CD4-positive, alpha-beta T cell (primary cell): ENCODE measurements at regions not wholly inside any gene's neighbourhood (a gene's known extent, or its start where the extent isn't known, plus 50 kb on each side); places are given as distances from the start of the nearest gene placed in this dataset.
A peak's percentile ranks its signal among the peaks of the same experiment; 100 is the strongest.

ENCODE experiments used
- ATAC-seq: fragments of 200-7000 bp; cut with Tn5 transposase; one replicate; pipeline ENCODE4 v1.10.0; 2022; ENCODE audit warnings: mild to moderate bottlenecking; ENCODE audit not compliant: poor library complexity
- CTCF ChIA-PET: fragments of 350-600 bp; sonication (Branson Sonifier 250); formaldehyde crosslinking; loops from one replicate; lab custom pipeline; 2021; ENCODE audit warnings: antibody characterized with exemption, inconsistent platforms; lab: Charles Lee
- POLR2A ChIA-PET: fragments of 350-600 bp; sonication (Branson Sonifier 250); formaldehyde crosslinking; loops from one replicate; lab custom pipeline; 2021; ENCODE audit warnings: antibody characterized with exemption, inconsistent platforms; lab: Charles Lee
- DNase-seq, 14 experiments: peaks; one replicate each; pipeline ENCODE4 v3.0.0-alpha.2; 2013 to 2020; ENCODE audit warnings: mixed read lengths in 2 of 14
- H3K27ac ChIP-seq, 2 donors: one replicate each; pipeline versions ENCODE4 v1.5.1 to v1.7.0; 2013; ENCODE audit warnings: low read length in 2 of 2, low read depth in 1 of 2, mild to moderate bottlenecking in 1 of 2
- H3K27me3 ChIP-seq, 2 experiments: 1 replicate in 1 of 2; 2 replicates in 1 of 2; pipeline versions ENCODE4 v1.6.1 to v1.7.0; 2013; ENCODE audit warnings: low read length in 2 of 2, control low read depth in 1 of 2, mild to moderate bottlenecking in 1 of 2, moderate library complexity in 1 of 2; ENCODE audit not compliant: insufficient read depth in 2 of 2, control insufficient read depth in 1 of 2
- H3K36me3 ChIP-seq: one replicate; pipeline ENCODE4 v1.6.1; 2013; ENCODE audit warnings: low read length, control low read depth; ENCODE audit not compliant: insufficient read depth
- H3K4me1 ChIP-seq: one replicate; pipeline ENCODE4 v1.6.1; 2013; ENCODE audit warnings: low read length, control low read depth; ENCODE audit not compliant: insufficient read depth
- H3K4me3 ChIP-seq: one replicate; pipeline ENCODE4 v1.5.1; 2013; ENCODE audit warnings: mild to moderate bottlenecking, low read length, moderate library complexity
- H3K9me3 ChIP-seq, 2 experiments: 1 replicate in 1 of 2; 2 replicates in 1 of 2; pipeline versions ENCODE4 v1.6.1 to v1.7.0; 2013; ENCODE audit warnings: low read length in 2 of 2, mild to moderate bottlenecking in 2 of 2, control low read depth in 1 of 2, moderate library complexity in 1 of 2; ENCODE audit not compliant: control insufficient read depth in 1 of 2, insufficient read depth in 1 of 2
- H3K27ac Mint-ChIP-seq: one replicate; pipeline ENCODE4 v1.8.0; 2020; ENCODE audit warnings: mixed read lengths
- H3K27me3 Mint-ChIP-seq: one replicate; pipeline ENCODE4 v1.8.0; 2021; ENCODE audit warnings: mixed read lengths
- H3K36me3 Mint-ChIP-seq: one replicate; pipeline ENCODE4 v1.8.0; 2021; ENCODE audit warnings: low read depth, mixed read lengths
- H3K4me1 Mint-ChIP-seq: one replicate; pipeline ENCODE4 v1.8.0; 2021; ENCODE audit warnings: low read depth, mixed read lengths
- H3K4me3 Mint-ChIP-seq: one replicate; pipeline ENCODE4 v1.8.0; 2020; ENCODE audit warnings: mild to moderate bottlenecking, mixed read lengths
- H3K9me3 Mint-ChIP-seq: one replicate; pipeline ENCODE4 v1.8.0; 2020; ENCODE audit warnings: mixed read lengths
- intact Hi-C, 2 experiments: fragments of 100-400 bp; cut with DNase I in 1 of 2; cut with micrococcal nuclease in 1 of 2; formaldehyde crosslinking; loops; one replicate each; pipeline versions ENCODE4 v1.15.1 to v1.9.0; 2023 to 2025; cut with DNase I, micrococcal nuclease
- TF ChIP-seq, protein P1 (sequence below): fragments of 200-600 bp; IDR thresholded peaks from one replicate; pipeline ENCODE4 v1.8.0; 2022; ENCODE audit warnings: antibody characterized with exemption, mild to moderate bottlenecking

DNA sequence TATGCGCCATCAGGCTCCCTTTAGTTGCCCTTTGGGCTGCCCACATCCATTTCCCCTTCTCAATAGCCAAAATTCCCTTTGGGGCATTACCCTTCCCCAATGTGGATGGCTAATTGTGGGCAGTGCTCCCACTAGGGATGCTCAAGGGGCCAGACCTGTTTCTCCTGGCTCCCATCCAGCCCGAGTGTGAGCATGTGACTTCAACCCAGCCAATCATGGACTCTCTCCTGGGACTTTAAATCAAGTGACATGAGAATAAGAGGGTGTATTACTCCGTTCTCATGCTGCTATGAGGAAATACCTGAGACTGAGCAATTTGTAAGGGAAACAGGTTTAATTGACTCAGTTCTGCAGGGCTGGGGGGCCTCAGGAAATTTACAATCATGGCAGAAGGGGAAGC is 60.9 kb upstream of the WSB1 start:
- Histone ChIP-seq H3K4me3 (no peak overlapping the region), H3K9me3 (no peaks in the 10 kb centered on the region), H3K27me3 (no peaks in the 10 kb centered on the region), H3K4me1 (no peaks in the 10 kb centered on the region), H3K36me3 (no peaks in the 10 kb centered on the region), H3K27ac (no peak overlapping the region)
- H3K27me3 Mint-ChIP-seq, result no peaks in the 10 kb centered on the region
- no peak overlapping the region for H3K4me3 Mint-ChIP-seq
- H3K36me3 Mint-ChIP-seq, result no peaks in the 10 kb centered on the region
- no peak for ATAC-seq
- ChIA-PET CTCF (interaction anchor here (2.1 kb wide), 1 partner anchor 100 kb away, joined by 6 read pairs; no protein-coding TSS in a partner anchor), POLR2A (no interaction called here)
- DNase-seq, result no peak
- no peak overlapping the region for H3K27ac Mint-ChIP-seq
- no peaks in the 10 kb centered on the region for H3K9me3 Mint-ChIP-seq
- intact Hi-C loops, result no loop called here
- H3K4me1 Mint-ChIP-seq, result no peaks in the 10 kb centered on the region
- TF ChIP-seq, protein P1, sequence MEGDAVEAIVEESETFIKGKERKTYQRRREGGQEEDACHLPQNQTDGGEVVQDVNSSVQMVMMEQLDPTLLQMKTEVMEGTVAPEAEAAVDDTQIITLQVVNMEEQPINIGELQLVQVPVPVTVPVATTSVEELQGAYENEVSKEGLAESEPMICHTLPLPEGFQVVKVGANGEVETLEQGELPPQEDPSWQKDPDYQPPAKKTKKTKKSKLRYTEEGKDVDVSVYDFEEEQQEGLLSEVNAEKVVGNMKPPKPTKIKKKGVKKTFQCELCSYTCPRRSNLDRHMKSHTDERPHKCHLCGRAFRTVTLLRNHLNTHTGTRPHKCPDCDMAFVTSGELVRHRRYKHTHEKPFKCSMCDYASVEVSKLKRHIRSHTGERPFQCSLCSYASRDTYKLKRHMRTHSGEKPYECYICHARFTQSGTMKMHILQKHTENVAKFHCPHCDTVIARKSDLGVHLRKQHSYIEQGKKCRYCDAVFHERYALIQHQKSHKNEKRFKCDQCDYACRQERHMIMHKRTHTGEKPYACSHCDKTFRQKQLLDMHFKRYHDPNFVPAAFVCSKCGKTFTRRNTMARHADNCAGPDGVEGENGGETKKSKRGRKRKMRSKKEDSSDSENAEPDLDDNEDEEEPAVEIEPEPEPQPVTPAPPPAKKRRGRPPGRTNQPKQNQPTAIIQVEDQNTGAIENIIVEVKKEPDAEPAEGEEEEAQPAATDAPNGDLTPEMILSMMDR, result no peak

GRCh38 chr17:27233776-27234175 is 60.1 kb upstream of the WSB1 start:
- Mint-ChIP-seq H3K36me3 (no peaks in the 10 kb centered on the region), H3K4me1 (no peaks in the 10 kb centered on the region), H3K9me3 (no peaks in the 10 kb centered on the region), H3K27me3 (no peaks in the 10 kb centered on the region), H3K4me3 (no peak overlapping the region), H3K27ac (no peak overlapping the region)
- H3K4me1 ChIP-seq, result no peaks in the 10 kb centered on the region
- DNase-seq, result peak in 1 of 14 experiments; percentile 20
- no peak overlapping the region for H3K4me3 ChIP-seq
- H3K27ac ChIP-seq, result no peak overlapping the region
- H3K36me3 ChIP-seq, result no peaks in the 10 kb centered on the region
- H3K27me3 ChIP-seq, result no peaks in the 10 kb centered on the region
- ChIA-PET POLR2A (no interaction called here), CTCF (interaction anchor here (2.1 kb wide), 1 partner anchor 99 kb away, joined by 6 read pairs; no protein-coding TSS in a partner anchor)
- intact Hi-C loops, result no loop called here
- no peak for ATAC-seq
- TF ChIP-seq, protein P1, result no peak
- no peaks in the 10 kb centered on the region for H3K9me3 ChIP-seq

DNA sequence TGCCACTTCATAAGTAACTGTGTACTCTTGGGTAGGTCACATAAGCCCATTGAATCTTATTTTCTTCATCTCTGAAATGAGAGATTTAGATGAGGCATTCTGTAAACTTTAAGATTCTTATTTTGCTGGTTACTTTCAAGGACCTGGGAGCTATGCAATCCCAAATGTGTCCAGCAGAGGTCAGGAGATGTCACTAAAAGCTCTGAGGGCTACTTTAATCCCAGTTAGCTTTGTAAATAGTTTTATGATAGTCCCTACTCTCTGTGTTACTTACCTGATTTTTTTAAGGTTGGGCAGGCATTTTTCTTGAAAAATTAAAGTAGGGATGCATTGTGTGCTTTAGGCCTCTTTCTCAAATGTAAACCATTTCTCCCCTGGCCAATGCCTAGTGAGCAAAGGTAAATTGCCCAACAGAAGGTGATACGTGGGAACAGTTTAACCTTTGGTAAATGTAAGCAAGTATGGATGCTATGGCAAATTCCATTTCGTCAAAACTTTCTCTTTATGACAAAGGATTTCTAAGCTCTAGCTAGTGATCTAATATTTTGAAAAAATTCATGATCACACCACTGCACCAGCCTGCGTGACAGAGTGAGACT is 57.1 kb upstream of the WSB1 start:
- no peaks in the 10 kb centered on the region for H3K9me3 Mint-ChIP-seq
- Histone ChIP-seq H3K27ac (no peak overlapping the region), H3K36me3 (no peaks in the 10 kb centered on the region), H3K27me3 (no peaks in the 10 kb centered on the region), H3K4me3 (no peak overlapping the region), H3K9me3 (no peaks in the 10 kb centered on the region), H3K4me1 (no peaks in the 10 kb centered on the region)
- DNase-seq (peak; percentile 55 to 87 (median 70)), ATAC-seq (peak; percentile 91)
- H3K4me3 Mint-ChIP-seq, result no peak overlapping the region
- ChIA-PET POLR2A (interaction anchor here (1.0 to 2.7 kb wide), 6 partner anchors 58 to 418 kb away, joined by 3 to 26 read pairs (median 8); partner anchors contain the start of gene WSB1), CTCF (interaction anchor here (0.6 to 4.8 kb wide), 22 partner anchors 8 to 427 kb away, joined by 3 to 75 read pairs (median 4); no protein-coding TSS in a partner anchor)
- no peaks in the 10 kb centered on the region for H3K36me3 Mint-ChIP-seq
- H3K27ac Mint-ChIP-seq, result no peak overlapping the region
- intact Hi-C loops, result loop anchor here (1.0 to 5.0 kb wide), 9 partner anchors 55 to 415 kb away; partner anchors contain the start of gene WSB1 (in 1 of the 2)
- TF ChIP-seq, protein P1, result peak; percentile 78
- H3K27me3 Mint-ChIP-seq, result no peaks in the 10 kb centered on the region
- no peaks in the 10 kb centered on the region for H3K4me1 Mint-ChIP-seq
